ENCODE measurements at regions not wholly inside any gene's neighbourhood (a gene's known extent, or its start where the extent isn't known, plus 50 kb on each side); places are given as distances from the start of the nearest gene placed in this dataset.

DNA sequence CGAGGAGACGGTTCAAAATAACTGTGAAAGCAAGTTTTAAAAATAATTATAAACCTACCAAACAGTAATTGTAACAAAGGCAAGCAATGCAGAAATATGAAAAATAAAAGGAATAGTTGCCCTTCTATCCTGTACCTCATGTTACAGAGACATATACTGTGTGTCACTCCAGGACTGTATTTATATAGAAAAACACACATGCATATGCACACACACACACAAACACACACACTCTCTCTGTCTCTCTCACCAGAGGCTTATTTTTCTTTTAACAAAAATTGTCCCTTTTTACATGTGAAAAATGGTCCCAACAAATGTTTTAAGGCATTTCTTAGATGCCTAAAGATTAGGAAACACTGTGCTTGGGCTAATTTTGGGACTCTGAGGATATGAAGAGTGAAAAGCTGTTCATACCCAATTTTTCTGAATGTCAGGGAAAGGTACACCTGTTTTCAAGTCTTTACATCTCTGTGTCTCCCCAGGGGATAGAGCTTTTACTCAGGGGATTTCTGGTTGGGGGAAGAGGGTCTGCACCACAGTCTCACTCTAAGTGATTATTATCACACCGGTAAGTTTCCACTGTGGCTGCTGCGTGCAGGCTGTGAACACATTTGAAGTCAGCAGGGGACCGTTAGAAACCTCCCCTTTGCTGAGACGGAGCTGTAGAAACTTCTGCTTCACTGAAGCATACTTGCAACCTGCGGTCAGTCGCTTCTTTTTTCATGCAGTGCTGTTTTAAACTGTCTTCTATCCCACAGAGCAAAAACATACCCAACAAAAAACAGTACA lies 51.4 kb upstream of the SPAG16 start:
- 36 to 93% (median 58%) methylated on average over 2 to 6 of the region's 8 CpGs for WGBS, 10 experiments
- Histone ChIP-seq H3K27ac (no peak overlapping the region), H3K4me1 (replicated peaks in 1 of 2) (peaks cover 3 to 6% of the 10 kb centered on the region in 2 donors), H3K4me3 (no peak overlapping the region)
- in situ Hi-C loops (cut with MboI; ENCODE audit: low pct_unique_long_range_greater_than_20kb in 2 of 9, low sequenced_read_pairs in 9 of 9, unreplicated experiment in 9 of 9): no loop called here
- ATAC-seq (replicated peaks in 6 of 8): peak in 5 of 8 experiments; percentile 45 to 54 (median 47)

DNA sequence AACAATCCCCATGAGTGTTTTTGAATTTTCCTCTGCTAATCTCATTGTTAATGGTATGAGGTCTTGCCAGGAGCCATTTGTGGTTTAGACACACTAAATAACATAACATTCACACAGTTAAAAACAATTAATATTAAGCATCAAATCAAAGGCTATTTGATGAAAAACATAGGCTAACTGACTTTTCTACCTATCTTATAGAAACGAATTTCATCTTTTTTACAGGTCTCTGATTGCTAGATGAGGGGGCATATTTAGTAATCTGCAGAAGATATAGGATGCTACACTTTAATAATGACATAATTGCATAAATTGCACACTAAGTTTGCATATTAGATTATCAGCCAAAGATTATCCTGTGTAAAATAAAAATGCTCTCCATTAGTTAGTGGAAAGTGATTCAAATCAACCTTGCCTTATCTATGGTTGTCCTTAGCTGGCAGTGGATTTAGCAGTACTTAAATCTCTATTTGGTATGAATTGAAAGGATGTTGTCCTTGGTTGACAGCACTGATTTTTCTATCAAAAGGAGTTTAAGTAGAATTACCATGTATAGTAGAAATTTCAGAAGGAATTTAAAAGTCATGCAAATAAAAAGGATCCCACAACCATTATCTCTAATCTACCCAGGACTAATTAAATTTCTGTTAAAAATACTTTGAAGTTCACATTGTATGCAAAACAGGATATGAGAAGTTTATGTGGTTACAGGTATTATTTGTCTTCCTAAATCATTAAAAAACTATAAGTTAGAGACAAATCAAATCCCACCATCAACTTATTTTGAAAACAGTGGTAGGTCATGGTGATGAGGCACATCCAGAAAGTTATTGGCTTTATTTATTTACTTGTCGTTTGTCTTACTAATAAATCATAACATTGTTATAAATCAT lies 50.6 kb upstream of the SPAG16 start:
- ATAC-seq (replicated peaks in 6 of 8): no peak
- 0 to 100% (median 44%) methylated on average over 1 to 2 of the region's 2 CpGs for WGBS, 10 experiments
- no peak overlapping the region for H3K27ac ChIP-seq
- H3K4me3 ChIP-seq: no peak overlapping the region
- in situ Hi-C loops (cut with MboI; ENCODE audit: low pct_unique_long_range_greater_than_20kb in 2 of 9, low sequenced_read_pairs in 9 of 9, unreplicated experiment in 9 of 9): no loop called here
- H3K4me1 ChIP-seq (replicated peaks in 1 of 2): peaks cover 3 to 6% of the 10 kb centered on the region in 2 donors

Data from motor neuron (in vitro differentiated cells).